Suprapubic skin (tissue), 4 donors: ENCODE measurements at regions not wholly inside any gene's neighbourhood (a gene's known extent, or its start where the extent isn't known, plus 50 kb on each side); places are given as distances from the start of the nearest gene placed in this dataset.

Experiments used
- EP300 ChIP-seq: sonication (generic); formaldehyde crosslinking; IDR thresholded peaks from one replicate; pipeline ENCODE4 v1.6.1; 2017; ENCODE audit warnings: antibody characterized with exemption
- POLR2A ChIP-seq, 2 donors: fragments of 450-650 bp; IDR thresholded peaks; one replicate each; pipeline ENCODE4 v1.6.1; 2017; ENCODE audit warnings: antibody characterized with exemption in 2 of 2, mild to moderate bottlenecking in 2 of 2, moderate library complexity in 2 of 2
- POLR2AphosphoS5 ChIP-seq, 3 donors: sonication (generic); formaldehyde crosslinking; IDR thresholded peaks; one replicate each; pipeline ENCODE4 v1.6.1; 2017; ENCODE audit warnings: antibody characterized with exemption in 3 of 3

DNA sequence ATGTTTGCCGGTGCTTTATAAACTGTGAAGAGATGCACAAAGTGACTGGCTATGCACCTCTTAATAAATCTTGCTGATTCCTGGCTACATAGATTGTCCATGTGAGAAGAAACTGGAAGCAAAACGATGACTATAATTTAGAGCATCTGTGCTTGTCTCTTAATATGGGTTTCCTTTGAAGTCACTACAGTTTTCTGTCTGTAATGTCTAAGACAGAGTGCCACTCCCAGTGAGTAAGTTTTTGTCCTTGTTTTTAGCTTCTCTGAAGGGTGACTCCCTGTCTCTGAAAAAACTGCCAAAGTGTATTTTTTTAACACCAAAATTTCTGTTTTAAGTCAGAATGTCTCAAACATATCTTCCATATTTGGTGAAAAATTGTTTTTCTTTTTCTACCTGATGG is 175.1 kb downstream of the FASLG start:
- TF ChIP-seq POLR2AphosphoS5 (IDR thresholded peaks at IDR 0.05) (no peak), POLR2A (IDR thresholded peaks at IDR 0.05) (no peak), EP300 (no peak)
